SU-DHL-6 (cell line): ENCODE measurements at regions not wholly inside any gene's neighbourhood (a gene's known extent, or its start where the extent isn't known, plus 50 kb on each side); places are given as distances from the start of the nearest gene placed in this dataset.

ENCODE experiments used
- H2AFZ ChIP-seq: fragments of 200-600 bp; sonication (generic); 2 replicates; pipeline ENCODE4 v1.6.1; 2014; ENCODE audit warnings: low read depth, mild to moderate bottlenecking, moderate library complexity, mixed read lengths, antibody characterized with exemption, low read length; ENCODE audit not compliant: severe bottlenecking
- H3F3A ChIP-seq: fragments of 200-600 bp; shearing (Covaris generic); 2 replicates; pipeline ENCODE4 v1.6.0; 2016; ENCODE audit warnings: antibody characterized with exemption, mild to moderate bottlenecking; ENCODE audit not compliant: insufficient read depth
- H3K27ac ChIP-seq: fragments of 200-600 bp; sonication (generic); 2 replicates; pipeline ENCODE4 v1.5.1; 2016; ENCODE audit warnings: low read depth, mild to moderate bottlenecking, low read length, moderate library complexity, mixed read lengths
- H3K27me3 ChIP-seq: fragments of 200-600 bp; sonication (generic), shearing (Covaris generic); 2 replicates; pipeline ENCODE4 v1.6.0; 2014; ENCODE audit warnings: mild to moderate bottlenecking, low read length
- H3K36me3 ChIP-seq: fragments of 200-600 bp; sonication (generic); 2 replicates; pipeline ENCODE4 v1.6.1; 2014; ENCODE audit warnings: mild to moderate bottlenecking, low read length, mixed read lengths
- H3K4me2 ChIP-seq: fragments of 300-600, 200-600 bp; shearing (Covaris generic), sonication (generic); 2 replicates; pipeline ENCODE4 v1.6.0; 2014; ENCODE audit warnings: low read length, low read depth, mild to moderate bottlenecking; ENCODE audit not compliant: poor library complexity, severe bottlenecking
- H3K4me3 ChIP-seq: fragments of 200-600 bp; sonication (generic); 2 replicates; pipeline ENCODE4 v1.5.1; 2014; ENCODE audit warnings: antibody characterized with exemption, low read length, mild to moderate bottlenecking, mixed read lengths; ENCODE audit not compliant: insufficient read depth, poor library complexity, severe bottlenecking
- H3K79me2 ChIP-seq: fragments of 200-600 bp; sonication (generic); 2 replicates; pipeline ENCODE4 v1.6.1; 2014; ENCODE audit warnings: mild to moderate bottlenecking, low read length, moderate library complexity; ENCODE audit not compliant: insufficient read depth
- H3K9ac ChIP-seq: fragments of 200-600 bp; sonication (generic); 2 replicates; pipeline ENCODE4 v1.7.0; 2014; ENCODE audit warnings: mild to moderate bottlenecking, low read length
- H3K9me2 ChIP-seq: fragments of 200-600 bp; sonication (generic); replicated peaks from 2 replicates; pipeline ENCODE4 v1.6.1; 2014; ENCODE audit warnings: low read length; ENCODE audit not compliant: insufficient read depth
- H3K9me3 ChIP-seq: fragments of 200-600 bp; sonication (generic); 2 replicates; pipeline ENCODE4 v1.6.1; 2014; ENCODE audit warnings: low read length, mixed read lengths; ENCODE audit not compliant: insufficient read depth
- H4K20me1 ChIP-seq: fragments of 200-600 bp; sonication (generic); 2 replicates; pipeline ENCODE4 v1.6.1; 2014; ENCODE audit warnings: low read depth, mild to moderate bottlenecking, antibody characterized with exemption, low read length, moderate library complexity, mixed read lengths
- EZH2phosphoT487 ChIP-seq: fragments of 200-600 bp; sonication (generic), shearing (Covaris generic); conservative IDR thresholded peaks from 2 replicates; pipeline ENCODE4 v1.6.1; 2018; ENCODE audit warnings: mild to moderate bottlenecking, antibody characterized with exemption, low read length, moderate library complexity, mixed read lengths
- TF ChIP-seq, protein P1 (sequence below): fragments of 200-600 bp; sonication (generic); IDR thresholded peaks from one replicate; pipeline ENCODE4 v1.5.1; 2017; ENCODE audit warnings: antibody characterized with exemption, mild to moderate bottlenecking, low read length, moderate library complexity; ENCODE audit not compliant: insufficient read depth, poor library complexity, severe bottlenecking

DNA sequence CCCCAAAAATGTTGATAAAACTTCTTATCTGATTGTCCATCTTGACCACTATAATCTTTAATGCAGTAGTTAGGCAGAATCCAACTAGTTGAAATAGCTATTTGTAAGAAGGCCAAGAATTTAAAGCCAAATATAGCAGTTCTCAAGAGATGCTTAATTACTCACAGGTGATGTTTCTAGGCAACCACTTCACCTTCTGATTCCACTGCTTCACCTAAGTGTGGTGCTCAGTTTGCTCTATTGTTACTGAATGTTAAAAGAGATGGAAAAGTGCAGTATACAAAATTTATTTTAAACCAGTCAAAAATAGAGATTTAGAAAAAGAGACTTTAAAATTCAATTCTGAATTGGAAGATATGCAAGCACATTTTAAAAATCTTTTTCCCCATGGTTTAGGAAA lies 539.4 kb downstream of the ZNF804A start:
- Histone ChIP-seq H3K4me2 (no peak overlapping the region), H3K4me3 (no peak overlapping the region), H3K36me3 (no peaks in the 10 kb centered on the region), H3K79me2 (no peaks in the 10 kb centered on the region), H3F3A (no peaks in the 10 kb centered on the region), H4K20me1 (no peaks in the 10 kb centered on the region), H3K9me2 (no peaks in the 10 kb centered on the region), H3K27ac (no peak overlapping the region), H3K9me3 (peaks cover 5% of the 10 kb centered on the region; the same call in 1 of the 2 replicates), H3K9ac (no peak overlapping the region), H3K27me3 (no peaks in the 10 kb centered on the region), H2AFZ (no peak overlapping the region)
- TF ChIP-seq, protein P1, sequence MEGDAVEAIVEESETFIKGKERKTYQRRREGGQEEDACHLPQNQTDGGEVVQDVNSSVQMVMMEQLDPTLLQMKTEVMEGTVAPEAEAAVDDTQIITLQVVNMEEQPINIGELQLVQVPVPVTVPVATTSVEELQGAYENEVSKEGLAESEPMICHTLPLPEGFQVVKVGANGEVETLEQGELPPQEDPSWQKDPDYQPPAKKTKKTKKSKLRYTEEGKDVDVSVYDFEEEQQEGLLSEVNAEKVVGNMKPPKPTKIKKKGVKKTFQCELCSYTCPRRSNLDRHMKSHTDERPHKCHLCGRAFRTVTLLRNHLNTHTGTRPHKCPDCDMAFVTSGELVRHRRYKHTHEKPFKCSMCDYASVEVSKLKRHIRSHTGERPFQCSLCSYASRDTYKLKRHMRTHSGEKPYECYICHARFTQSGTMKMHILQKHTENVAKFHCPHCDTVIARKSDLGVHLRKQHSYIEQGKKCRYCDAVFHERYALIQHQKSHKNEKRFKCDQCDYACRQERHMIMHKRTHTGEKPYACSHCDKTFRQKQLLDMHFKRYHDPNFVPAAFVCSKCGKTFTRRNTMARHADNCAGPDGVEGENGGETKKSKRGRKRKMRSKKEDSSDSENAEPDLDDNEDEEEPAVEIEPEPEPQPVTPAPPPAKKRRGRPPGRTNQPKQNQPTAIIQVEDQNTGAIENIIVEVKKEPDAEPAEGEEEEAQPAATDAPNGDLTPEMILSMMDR: no peak
- no peak for TF ChIP-seq EZH2phosphoT487

DNA sequence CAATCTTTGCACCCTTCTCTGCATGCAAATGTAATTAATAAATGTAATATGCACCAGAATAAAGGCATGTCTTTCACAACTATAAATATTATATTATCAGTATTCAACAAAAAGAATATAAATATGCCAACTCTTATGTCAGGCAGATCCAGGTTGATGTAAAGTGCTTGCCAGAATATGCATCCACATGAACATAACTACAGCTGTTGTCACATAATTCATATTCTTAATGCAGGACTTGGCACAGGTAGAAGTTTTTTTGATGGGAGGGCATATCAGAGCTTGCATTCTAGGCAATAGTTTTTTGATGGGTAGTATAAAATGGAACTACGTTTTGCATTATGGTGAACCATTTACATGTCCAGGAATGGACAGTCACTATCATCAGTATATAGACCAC lies 544.3 kb downstream of the ZNF804A start:
- H3K79me2 ChIP-seq: no peaks in the 10 kb centered on the region
- H3K9me3 ChIP-seq: peaks cover 5% of the 10 kb centered on the region; the same call in 1 of the 2 replicates
- H3K27ac ChIP-seq: no peak overlapping the region
- TF ChIP-seq EZH2phosphoT487: no peak
- TF ChIP-seq, protein P1: no peak
- H3K36me3 ChIP-seq: no peaks in the 10 kb centered on the region
- H2AFZ ChIP-seq: no peak overlapping the region
- no peaks in the 10 kb centered on the region for H4K20me1 ChIP-seq
- H3K4me3 ChIP-seq: no peak overlapping the region
- no peak overlapping the region for H3K9ac ChIP-seq
- H3K4me2 ChIP-seq: no peak overlapping the region
- H3K27me3 ChIP-seq: no peaks in the 10 kb centered on the region
- H3F3A ChIP-seq: no peaks in the 10 kb centered on the region
- H3K9me2 ChIP-seq: no peaks in the 10 kb centered on the region

DNA sequence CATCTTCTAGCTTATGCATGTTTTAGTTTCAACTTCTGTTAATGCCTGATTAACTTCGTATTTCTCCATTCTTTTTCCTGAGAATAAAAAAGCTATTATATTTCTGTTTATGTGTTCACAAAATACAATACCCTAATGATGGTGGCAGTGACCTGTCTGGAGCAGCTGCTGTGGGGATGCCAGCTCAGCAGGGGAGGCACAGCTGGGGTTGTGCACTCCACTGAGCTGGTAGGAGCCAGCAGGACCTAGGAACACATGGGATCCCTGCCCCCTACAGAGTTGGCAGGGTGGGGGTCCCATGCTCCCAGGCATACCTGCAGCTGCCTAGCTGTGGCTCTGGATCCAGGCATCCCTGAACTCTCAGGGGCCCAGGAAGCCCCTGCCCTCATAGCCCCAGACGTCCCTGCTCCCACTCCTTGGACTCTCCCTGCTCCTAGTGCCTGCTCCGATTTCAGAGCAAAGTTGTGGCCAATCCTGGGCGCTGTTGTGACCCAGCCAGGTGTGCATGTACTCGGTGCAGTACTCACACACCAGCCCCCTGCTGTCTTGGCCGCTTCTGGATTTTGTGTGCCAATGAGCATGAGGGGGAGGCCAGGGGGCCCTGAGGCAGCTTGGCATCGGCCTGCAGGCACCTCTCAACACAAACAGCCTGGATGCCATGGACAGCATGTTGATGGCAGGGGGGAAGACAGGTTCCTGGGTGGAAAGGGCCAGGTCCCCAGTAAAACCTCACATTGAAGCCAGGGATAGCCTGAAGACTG lies 546.0 kb downstream of the ZNF804A start:
- no peaks in the 10 kb centered on the region for H3K36me3 ChIP-seq
- H3K9ac ChIP-seq: no peak overlapping the region
- peaks cover 5% of the 10 kb centered on the region; the same call in 1 of the 2 replicates for H3K9me3 ChIP-seq
- TF ChIP-seq, protein P1: no peak
- TF ChIP-seq EZH2phosphoT487: no peak
- H3K4me3 ChIP-seq: no peak overlapping the region
- no peak overlapping the region for H3K27ac ChIP-seq
- H3K4me2 ChIP-seq: no peak overlapping the region
- no peaks in the 10 kb centered on the region for H4K20me1 ChIP-seq
- H3K79me2 ChIP-seq: no peaks in the 10 kb centered on the region
- H3K27me3 ChIP-seq: no peaks in the 10 kb centered on the region
- no peaks in the 10 kb centered on the region for H3K9me2 ChIP-seq
- no peak overlapping the region for H2AFZ ChIP-seq
- H3F3A ChIP-seq: no peaks in the 10 kb centered on the region
